Endothelial cell of umbilical vein (primary cell): ENCODE measurements at regions not wholly inside any gene's neighbourhood (a gene's known extent, or its start where the extent isn't known, plus 50 kb on each side); places are given as distances from the start of the nearest gene placed in this dataset.

Experiments used
- BruUV-seq: library from RNA; stranded (reverse); fragments of 400-500 nt; replicated peaks from 2 replicates; lab custom pipeline; 2021; lab: Mats Ljungman, UMichigan
- CTCF ChIA-PET: fragments of 300-600, 350-600 bp; sonication (Branson Sonifier 250); formaldehyde crosslinking; loops from one replicate; lab custom pipeline; 2021; ENCODE audit warnings: antibody characterized with exemption, inconsistent platforms; lab: Charles Lee
- POLR2A ChIA-PET: fragments of 300-600, 350-600 bp; sonication (Branson Sonifier 250); formaldehyde crosslinking; loops from one replicate; lab custom pipeline; 2021; ENCODE audit warnings: antibody characterized with exemption, inconsistent platforms; lab: Charles Lee
- DNase-seq: peaks from one replicate; pipeline ENCODE4 v3.0.0-alpha.2; 2011; ENCODE audit warnings: low read depth, low spot score
- FAIRE-seq: peaks from 2 replicates; lab custom pipeline; 2011; peaks lifted over from hg19 to GRCh38; lab: Jason Lieb, UNC
- H2AFZ ChIP-seq: 2 replicates; pipeline ENCODE4 v1.6.0; 2012; ENCODE audit warnings: low read depth, low read length, control low read depth, inconsistent platforms
- H3K27ac ChIP-seq: 2 replicates; pipeline ENCODE4 v1.5.1; 2011; ENCODE audit warnings: low read depth, mild to moderate bottlenecking, control low read depth, low read length, moderate library complexity; ENCODE audit not compliant: insufficient read depth
- H3K27me3 ChIP-seq, 2 experiments: 2 replicates each; pipeline versions ENCODE4 v1.6.0 to v1.6.1; 2011; ENCODE audit warnings: low read length in 2 of 2, mixed read lengths in 1 of 2; ENCODE audit not compliant: control insufficient read depth in 2 of 2, insufficient read depth in 2 of 2
- H3K36me3 ChIP-seq, 2 experiments: 2 replicates in 1 of 2; 3 replicates in 1 of 2; pipeline ENCODE4 v1.5.1; 2011; ENCODE audit warnings: low read length in 2 of 2, mild to moderate bottlenecking in 1 of 2, moderate library complexity in 1 of 2; ENCODE audit not compliant: control insufficient read depth in 2 of 2, insufficient read depth in 2 of 2; ENCODE audit errors: extremely low read depth in 1 of 2
- H3K4me1 ChIP-seq: 3 replicates; pipeline ENCODE4 v1.5.1; 2011; ENCODE audit warnings: mild to moderate bottlenecking, low read length; ENCODE audit not compliant: control insufficient read depth, insufficient read depth; ENCODE audit errors: extremely low read depth
- H3K4me2 ChIP-seq: 2 replicates; pipeline ENCODE4 v1.6.1; 2011; ENCODE audit warnings: low read length, control low read depth, mixed read lengths; ENCODE audit not compliant: insufficient read depth
- H3K4me3 ChIP-seq, 3 experiments: fragments of 200-600 bp in 1 of 3; sonication (generic), shearing (Covaris generic) in 1 of 3; replicated peaks in 1 of 3; 2 replicates each; pipeline ENCODE4 v1.5.1; 2011 to 2016; ENCODE audit warnings: control low read depth in 3 of 3, low read length in 3 of 3, mild to moderate bottlenecking in 2 of 3, inconsistent platforms in 1 of 3, low read depth in 1 of 3, moderate library complexity in 1 of 3; ENCODE audit not compliant: insufficient read depth in 1 of 3
- H3K79me2 ChIP-seq: 2 replicates; pipeline ENCODE4 v1.6.0; 2012; ENCODE audit warnings: low read length, inconsistent platforms; ENCODE audit not compliant: control insufficient read depth, insufficient read depth
- H3K9ac ChIP-seq: replicated peaks from 2 replicates; pipeline ENCODE3; 2011; ENCODE audit warnings: low read length, control low read depth; ENCODE audit not compliant: insufficient read depth; ENCODE audit errors: extremely low read depth
- H3K9me1 ChIP-seq: replicated peaks from 3 replicates; pipeline ENCODE4 v1.6.0; 2011; ENCODE audit warnings: mild to moderate bottlenecking, low read length; ENCODE audit not compliant: control insufficient read depth, insufficient read depth; ENCODE audit errors: extremely low read depth
- H3K9me3 ChIP-seq: replicated peaks from 2 replicates; pipeline ENCODE4 v1.5.1; 2012; ENCODE audit warnings: low read length, inconsistent platforms; ENCODE audit not compliant: control insufficient read depth, insufficient read depth
- H4K20me1 ChIP-seq: replicated peaks from 2 replicates; pipeline ENCODE3; 2011; ENCODE audit warnings: mild to moderate bottlenecking, low read length; ENCODE audit not compliant: control insufficient read depth, insufficient read depth; ENCODE audit errors: extremely low read depth
- EZH2 ChIP-seq: IDR thresholded peaks from 2 replicates; pipeline ENCODE4 v1.6.1; 2012; ENCODE audit warnings: borderline replicate concordance, low read depth, mild to moderate bottlenecking, moderate library complexity, low read length, inconsistent platforms; ENCODE audit not compliant: severe bottlenecking
- FOS ChIP-seq: IDR thresholded peaks from 2 replicates; pipeline ENCODE4 v1.6.1; 2011; ENCODE audit warnings: mild to moderate bottlenecking, low read length, moderate library complexity, borderline replicate concordance; ENCODE audit not compliant: insufficient read depth
- GATA2 ChIP-seq: IDR thresholded peaks from 2 replicates; pipeline ENCODE4 v1.7.0; 2011; ENCODE audit warnings: low read depth, mild to moderate bottlenecking, moderate library complexity, mixed read lengths, low read length; ENCODE audit not compliant: insufficient read length, insufficient read depth
- JUN ChIP-seq: IDR thresholded peaks from 2 replicates; pipeline ENCODE4 v1.6.1; 2011; ENCODE audit warnings: borderline replicate concordance, low read depth; ENCODE audit not compliant: insufficient read length, insufficient read depth
- MAX ChIP-seq: IDR thresholded peaks from 2 replicates; pipeline ENCODE4 v1.6.1; 2011; ENCODE audit not compliant: insufficient read depth, insufficient read length
- MYC ChIP-seq: IDR thresholded peaks from one replicate; pipeline ENCODE4 v1.6.1; 2011; ENCODE audit warnings: mild to moderate bottlenecking, low read depth, low read length
- POLR2A ChIP-seq: IDR thresholded peaks from 2 replicates; pipeline ENCODE4 v1.6.1; 2012; ENCODE audit warnings: low read depth, mild to moderate bottlenecking, control low read depth, low read length
- POLR2AphosphoS5 ChIP-seq: IDR thresholded peaks from 2 replicates; pipeline ENCODE4 v1.6.1; 2012; ENCODE audit warnings: low read depth, mild to moderate bottlenecking, control low read depth, low read length, moderate library complexity; ENCODE audit not compliant: insufficient read depth
- dilution Hi-C: fragments of 300-500 bp; cut with MboI; formaldehyde crosslinking; loops from one replicate; pipeline ENCODE4 v1.15.0; 2019; ENCODE audit warnings: low sequenced_read_pairs; ENCODE audit not compliant: extremely low pct_ligation_motif_present
- intact Hi-C: fragments of 100-400 bp; cut with micrococcal nuclease; formaldehyde crosslinking; loops from one replicate; pipeline ENCODE4 v1.10.0; 2022
- TF ChIP-seq, protein P1 (sequence below), 2 donors: IDR thresholded peaks; 1 replicate in 1 of 2; 2 replicates in 1 of 2; pipeline ENCODE4 v1.5.1; 2011; ENCODE audit warnings: low read length in 2 of 2, mild to moderate bottlenecking in 2 of 2, moderate library complexity in 2 of 2, control low read depth in 1 of 2, inconsistent platforms in 1 of 2, low read depth in 1 of 2; ENCODE audit not compliant: insufficient read depth in 1 of 2; ENCODE audit errors: extremely low read depth in 1 of 2

DNA sequence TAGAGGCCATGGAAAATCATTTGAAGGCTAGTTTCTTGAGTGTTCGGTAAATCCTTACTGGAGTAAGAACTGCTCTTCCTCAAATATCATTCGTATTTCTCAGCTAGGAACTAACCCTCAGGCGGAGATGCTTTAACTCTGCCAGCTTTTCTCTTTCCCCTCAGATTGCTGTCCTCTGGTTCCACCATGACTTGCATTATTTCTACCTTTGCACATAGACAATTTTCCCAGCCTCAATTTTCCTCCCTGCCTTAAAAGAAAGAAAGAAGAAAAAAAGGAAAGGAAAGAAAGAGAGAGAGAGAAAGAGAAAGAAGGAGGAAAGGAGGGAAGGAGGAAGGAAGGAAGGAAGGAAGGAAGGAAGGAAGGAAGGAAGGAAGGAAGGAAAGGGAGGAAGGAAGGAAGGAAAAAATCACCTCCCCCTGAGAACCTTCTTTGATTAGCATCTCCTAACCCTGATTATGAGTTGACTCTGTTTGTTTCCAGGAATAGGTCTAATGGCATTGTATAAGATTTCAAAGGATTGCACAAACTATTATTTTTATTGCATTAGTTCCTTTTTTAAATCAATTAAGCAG lies 123.3 kb upstream of the FAM204A start:
- H3K27me3 ChIP-seq = no peaks in the 10 kb centered on the region
- DNase-seq (no peak), FAIRE-seq (no peak)
- no peak for TF ChIP-seq GATA2
- TF ChIP-seq, protein P1, sequence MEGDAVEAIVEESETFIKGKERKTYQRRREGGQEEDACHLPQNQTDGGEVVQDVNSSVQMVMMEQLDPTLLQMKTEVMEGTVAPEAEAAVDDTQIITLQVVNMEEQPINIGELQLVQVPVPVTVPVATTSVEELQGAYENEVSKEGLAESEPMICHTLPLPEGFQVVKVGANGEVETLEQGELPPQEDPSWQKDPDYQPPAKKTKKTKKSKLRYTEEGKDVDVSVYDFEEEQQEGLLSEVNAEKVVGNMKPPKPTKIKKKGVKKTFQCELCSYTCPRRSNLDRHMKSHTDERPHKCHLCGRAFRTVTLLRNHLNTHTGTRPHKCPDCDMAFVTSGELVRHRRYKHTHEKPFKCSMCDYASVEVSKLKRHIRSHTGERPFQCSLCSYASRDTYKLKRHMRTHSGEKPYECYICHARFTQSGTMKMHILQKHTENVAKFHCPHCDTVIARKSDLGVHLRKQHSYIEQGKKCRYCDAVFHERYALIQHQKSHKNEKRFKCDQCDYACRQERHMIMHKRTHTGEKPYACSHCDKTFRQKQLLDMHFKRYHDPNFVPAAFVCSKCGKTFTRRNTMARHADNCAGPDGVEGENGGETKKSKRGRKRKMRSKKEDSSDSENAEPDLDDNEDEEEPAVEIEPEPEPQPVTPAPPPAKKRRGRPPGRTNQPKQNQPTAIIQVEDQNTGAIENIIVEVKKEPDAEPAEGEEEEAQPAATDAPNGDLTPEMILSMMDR (IDR thresholded peaks at IDR 0.05; ENCODE audit: extremely low read depth in 1 of 2, insufficient read depth in 1 of 2, low read depth in 1 of 2, low read length in 2 of 2) = no peak
- no peak for TF ChIP-seq MAX
- TF ChIP-seq JUN = no peak
- no peak for TF ChIP-seq FOS
- TF ChIP-seq POLR2AphosphoS5 = no peak
- no peak for TF ChIP-seq MYC
- no peak for TF ChIP-seq POLR2A
- no peak for TF ChIP-seq EZH2
- no peaks in the 10 kb centered on the region for H3K9me3 ChIP-seq
- dilution Hi-C loops = no loop called here
- H3K4me3 ChIP-seq = no peak overlapping the region
- H3K36me3 ChIP-seq = no peaks in the 10 kb centered on the region
- ChIA-PET POLR2A (no interaction called here), CTCF (no interaction called here)
- no peak overlapping the region for H3K4me2 ChIP-seq
- no peak overlapping the region for H3K9ac ChIP-seq
- BruUV-seq = no TSS peak
- no peak overlapping the region for H3K27ac ChIP-seq
- no peak overlapping the region for H2AFZ ChIP-seq
- intact Hi-C loops = no loop called here
- no peaks in the 10 kb centered on the region for H3K4me1 ChIP-seq
- H3K79me2 ChIP-seq = no peaks in the 10 kb centered on the region
- H3K9me1 ChIP-seq = no peaks in the 10 kb centered on the region
- no peaks in the 10 kb centered on the region for H4K20me1 ChIP-seq
